Neural cell (in vitro differentiated cells): ENCODE measurements at regions not wholly inside any gene's neighbourhood (a gene's known extent, or its start where the extent isn't known, plus 50 kb on each side); places are given as distances from the start of the nearest gene placed in this dataset.
"Not testable (repeated sequence)": the region's sequence is repeated elsewhere in the genome, so short reads cannot be mapped to it uniquely, and the experiment has no call there.

Source experiments
- H2AFZ ChIP-seq: fragments of 200-600, 300-800 bp; sonication (generic), shearing (Covaris generic); 2 replicates; pipeline ENCODE4 v1.6.0; 2014; ENCODE audit warnings: low read depth, mild to moderate bottlenecking, antibody characterized with exemption, low read length, moderate library complexity
- H3F3A ChIP-seq: fragments of 200-600 bp; shearing (Covaris generic); 2 replicates; pipeline ENCODE4 v1.6.1; 2016; ENCODE audit warnings: mild to moderate bottlenecking, moderate library complexity, mixed read lengths, antibody characterized with exemption, low read length; ENCODE audit not compliant: insufficient read depth, poor library complexity, severe bottlenecking
- H3K27ac ChIP-seq: fragments of 200-600, 300-800 bp; sonication (generic), shearing (Covaris generic); 2 replicates; pipeline ENCODE4 v1.5.1; 2014; ENCODE audit warnings: mild to moderate bottlenecking, low read length, moderate library complexity
- H3K27me3 ChIP-seq: fragments of 300-800, 200-600 bp; sonication (generic), shearing (Covaris generic); 2 replicates; pipeline ENCODE4 v1.6.0; 2014; ENCODE audit warnings: mild to moderate bottlenecking, low read depth, low read length, moderate library complexity; ENCODE audit not compliant: insufficient read depth
- H3K36me3 ChIP-seq: fragments of 300-800, 200-600 bp; sonication (generic), shearing (Covaris generic); 2 replicates; pipeline ENCODE4 v1.5.1; 2014; ENCODE audit warnings: mild to moderate bottlenecking, antibody characterized with exemption, low read length, moderate library complexity; ENCODE audit not compliant: insufficient read depth
- H3K4me2 ChIP-seq: fragments of 300-800, 200-600 bp; sonication (generic), shearing (Covaris generic); 2 replicates; pipeline ENCODE4 v1.6.0; 2014; ENCODE audit warnings: mild to moderate bottlenecking, low read length
- H3K4me3 ChIP-seq: fragments of 300-800, 200-600 bp; sonication (generic), shearing (Covaris generic); 2 replicates; pipeline ENCODE4 v1.5.1; 2014; ENCODE audit warnings: mild to moderate bottlenecking, low read length, moderate library complexity
- H3K79me2 ChIP-seq: fragments of 200-600 bp; shearing (Covaris generic); replicated peaks from 2 replicates; pipeline ENCODE4 v1.6.0; 2014; ENCODE audit warnings: mild to moderate bottlenecking, low read length, moderate library complexity; ENCODE audit not compliant: insufficient read depth
- H3K9ac ChIP-seq: fragments of 300-800, 200-600 bp; sonication (generic), shearing (Covaris generic); 2 replicates; pipeline ENCODE4 v1.6.1; 2016; ENCODE audit warnings: mild to moderate bottlenecking, low read length, mixed read lengths
- H3K9me2 ChIP-seq: fragments of 200-600 bp; shearing (Covaris generic); 2 replicates; pipeline ENCODE4 v1.6.1; 2016; ENCODE audit warnings: mild to moderate bottlenecking, low read length, mixed read lengths; ENCODE audit not compliant: insufficient read depth
- H3K9me3 ChIP-seq: fragments of 200-600, 300-800 bp; sonication (generic), shearing (Covaris generic); 2 replicates; pipeline ENCODE4 v1.6.1; 2016; ENCODE audit warnings: mild to moderate bottlenecking, mixed run types, low read length, moderate library complexity, mixed read lengths
- H4K20me1 ChIP-seq: fragments of 200-600 bp; shearing (Covaris generic); 2 replicates; pipeline ENCODE4 v1.6.1; 2016; ENCODE audit warnings: mild to moderate bottlenecking, mixed run types; ENCODE audit not compliant: insufficient read depth
- EP300 ChIP-seq: fragments of 450-650 bp; conservative IDR thresholded peaks from 2 replicates; pipeline ENCODE4 v1.6.1; 2014; ENCODE audit warnings: antibody characterized with exemption, mild to moderate bottlenecking, moderate library complexity; ENCODE audit not compliant: poor library complexity, severe bottlenecking
- EZH2 ChIP-seq: fragments of 200-600, 300-800 bp; shearing (Covaris generic), sonication (generic); IDR thresholded peaks from 2 replicates; pipeline ENCODE4 v1.6.1; 2014; ENCODE audit warnings: antibody characterized with exemption, low read length, borderline replicate concordance, mild to moderate bottlenecking; ENCODE audit not compliant: insufficient read depth, poor library complexity, severe bottlenecking
- MXI1 ChIP-seq: fragments of 450-650 bp; conservative IDR thresholded peaks from 2 replicates; pipeline ENCODE4 v1.6.1; 2014; ENCODE audit warnings: antibody characterized with exemption, mild to moderate bottlenecking; ENCODE audit not compliant: poor library complexity, severe bottlenecking
- POLR2AphosphoS5 ChIP-seq: IDR thresholded peaks from 2 replicates; pipeline ENCODE4 v1.6.1; 2012
- RAD21 ChIP-seq: fragments of 450-650 bp; conservative IDR thresholded peaks from 2 replicates; pipeline ENCODE4 v1.6.1; 2014; ENCODE audit warnings: antibody characterized with exemption, mild to moderate bottlenecking, moderate library complexity
- SMC3 ChIP-seq: fragments of 450-650 bp; conservative IDR thresholded peaks from 2 replicates; pipeline ENCODE4 v1.6.1; 2014; ENCODE audit warnings: antibody characterized with exemption, mild to moderate bottlenecking, moderate library complexity; ENCODE audit not compliant: poor library complexity
- TAF1 ChIP-seq: IDR thresholded peaks from 2 replicates; pipeline ENCODE4 v1.6.1; 2012; ENCODE audit warnings: low read depth
- TF ChIP-seq, protein P1 (sequence below): fragments of 450-650 bp; IDR thresholded peaks from 2 replicates; pipeline ENCODE4 v1.5.1; 2014; ENCODE audit warnings: antibody characterized with exemption, mild to moderate bottlenecking, moderate library complexity; ENCODE audit not compliant: poor library complexity, severe bottlenecking
- TF ChIP-seq, protein P2 (sequence below): IDR thresholded peaks from 2 replicates; pipeline ENCODE4 v1.6.1; 2012; ENCODE audit warnings: borderline replicate concordance

DNA sequence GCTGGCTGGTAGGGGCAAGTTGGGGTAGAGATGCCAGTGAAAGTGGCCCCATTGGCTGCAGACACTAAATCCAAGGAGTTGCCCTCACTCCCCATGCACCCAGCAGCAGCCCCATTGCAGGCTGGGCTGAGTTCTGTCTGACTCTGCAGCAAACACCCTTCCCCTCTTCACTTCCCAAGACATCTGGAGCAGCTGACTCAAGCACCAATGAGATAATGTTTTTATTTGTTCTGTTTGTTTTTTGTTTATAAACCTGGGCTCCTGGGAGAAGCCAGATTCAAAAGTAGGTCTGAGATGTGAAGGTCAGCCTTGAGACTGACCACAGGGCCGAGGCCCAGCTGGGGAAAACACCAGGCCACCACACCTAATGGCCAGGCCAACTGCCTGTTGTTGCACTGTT lies 545.9 kb upstream of the KLF4 start:
- no peaks in the 10 kb centered on the region for H3F3A ChIP-seq
- no peaks in the 10 kb centered on the region for H3K36me3 ChIP-seq
- no peaks in the 10 kb centered on the region for H3K27me3 ChIP-seq
- no peak overlapping the region for H3K27ac ChIP-seq
- no peak overlapping the region for H2AFZ ChIP-seq
- no peak overlapping the region for H3K4me3 ChIP-seq
- H4K20me1 ChIP-seq, result no peaks in the 10 kb centered on the region
- no peaks in the 10 kb centered on the region for H3K9me3 ChIP-seq
- no peak for TF ChIP-seq MXI1
- TF ChIP-seq EP300, result no peak
- TF ChIP-seq, protein P1, sequence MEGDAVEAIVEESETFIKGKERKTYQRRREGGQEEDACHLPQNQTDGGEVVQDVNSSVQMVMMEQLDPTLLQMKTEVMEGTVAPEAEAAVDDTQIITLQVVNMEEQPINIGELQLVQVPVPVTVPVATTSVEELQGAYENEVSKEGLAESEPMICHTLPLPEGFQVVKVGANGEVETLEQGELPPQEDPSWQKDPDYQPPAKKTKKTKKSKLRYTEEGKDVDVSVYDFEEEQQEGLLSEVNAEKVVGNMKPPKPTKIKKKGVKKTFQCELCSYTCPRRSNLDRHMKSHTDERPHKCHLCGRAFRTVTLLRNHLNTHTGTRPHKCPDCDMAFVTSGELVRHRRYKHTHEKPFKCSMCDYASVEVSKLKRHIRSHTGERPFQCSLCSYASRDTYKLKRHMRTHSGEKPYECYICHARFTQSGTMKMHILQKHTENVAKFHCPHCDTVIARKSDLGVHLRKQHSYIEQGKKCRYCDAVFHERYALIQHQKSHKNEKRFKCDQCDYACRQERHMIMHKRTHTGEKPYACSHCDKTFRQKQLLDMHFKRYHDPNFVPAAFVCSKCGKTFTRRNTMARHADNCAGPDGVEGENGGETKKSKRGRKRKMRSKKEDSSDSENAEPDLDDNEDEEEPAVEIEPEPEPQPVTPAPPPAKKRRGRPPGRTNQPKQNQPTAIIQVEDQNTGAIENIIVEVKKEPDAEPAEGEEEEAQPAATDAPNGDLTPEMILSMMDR, result no peak
- no peak for TF ChIP-seq TAF1
- no peak for TF ChIP-seq RAD21
- no peak for TF ChIP-seq POLR2AphosphoS5
- no peak for TF ChIP-seq EZH2
- TF ChIP-seq, protein P2, sequence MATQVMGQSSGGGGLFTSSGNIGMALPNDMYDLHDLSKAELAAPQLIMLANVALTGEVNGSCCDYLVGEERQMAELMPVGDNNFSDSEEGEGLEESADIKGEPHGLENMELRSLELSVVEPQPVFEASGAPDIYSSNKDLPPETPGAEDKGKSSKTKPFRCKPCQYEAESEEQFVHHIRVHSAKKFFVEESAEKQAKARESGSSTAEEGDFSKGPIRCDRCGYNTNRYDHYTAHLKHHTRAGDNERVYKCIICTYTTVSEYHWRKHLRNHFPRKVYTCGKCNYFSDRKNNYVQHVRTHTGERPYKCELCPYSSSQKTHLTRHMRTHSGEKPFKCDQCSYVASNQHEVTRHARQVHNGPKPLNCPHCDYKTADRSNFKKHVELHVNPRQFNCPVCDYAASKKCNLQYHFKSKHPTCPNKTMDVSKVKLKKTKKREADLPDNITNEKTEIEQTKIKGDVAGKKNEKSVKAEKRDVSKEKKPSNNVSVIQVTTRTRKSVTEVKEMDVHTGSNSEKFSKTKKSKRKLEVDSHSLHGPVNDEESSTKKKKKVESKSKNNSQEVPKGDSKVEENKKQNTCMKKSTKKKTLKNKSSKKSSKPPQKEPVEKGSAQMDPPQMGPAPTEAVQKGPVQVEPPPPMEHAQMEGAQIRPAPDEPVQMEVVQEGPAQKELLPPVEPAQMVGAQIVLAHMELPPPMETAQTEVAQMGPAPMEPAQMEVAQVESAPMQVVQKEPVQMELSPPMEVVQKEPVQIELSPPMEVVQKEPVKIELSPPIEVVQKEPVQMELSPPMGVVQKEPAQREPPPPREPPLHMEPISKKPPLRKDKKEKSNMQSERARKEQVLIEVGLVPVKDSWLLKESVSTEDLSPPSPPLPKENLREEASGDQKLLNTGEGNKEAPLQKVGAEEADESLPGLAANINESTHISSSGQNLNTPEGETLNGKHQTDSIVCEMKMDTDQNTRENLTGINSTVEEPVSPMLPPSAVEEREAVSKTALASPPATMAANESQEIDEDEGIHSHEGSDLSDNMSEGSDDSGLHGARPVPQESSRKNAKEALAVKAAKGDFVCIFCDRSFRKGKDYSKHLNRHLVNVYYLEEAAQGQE, result no peak
- no peak for TF ChIP-seq SMC3
- no peak overlapping the region for H3K9ac ChIP-seq
- H3K79me2 ChIP-seq, result no peaks in the 10 kb centered on the region
- H3K4me2 ChIP-seq, result no peak overlapping the region
- H3K9me2 ChIP-seq, result no peaks in the 10 kb centered on the region

DNA sequence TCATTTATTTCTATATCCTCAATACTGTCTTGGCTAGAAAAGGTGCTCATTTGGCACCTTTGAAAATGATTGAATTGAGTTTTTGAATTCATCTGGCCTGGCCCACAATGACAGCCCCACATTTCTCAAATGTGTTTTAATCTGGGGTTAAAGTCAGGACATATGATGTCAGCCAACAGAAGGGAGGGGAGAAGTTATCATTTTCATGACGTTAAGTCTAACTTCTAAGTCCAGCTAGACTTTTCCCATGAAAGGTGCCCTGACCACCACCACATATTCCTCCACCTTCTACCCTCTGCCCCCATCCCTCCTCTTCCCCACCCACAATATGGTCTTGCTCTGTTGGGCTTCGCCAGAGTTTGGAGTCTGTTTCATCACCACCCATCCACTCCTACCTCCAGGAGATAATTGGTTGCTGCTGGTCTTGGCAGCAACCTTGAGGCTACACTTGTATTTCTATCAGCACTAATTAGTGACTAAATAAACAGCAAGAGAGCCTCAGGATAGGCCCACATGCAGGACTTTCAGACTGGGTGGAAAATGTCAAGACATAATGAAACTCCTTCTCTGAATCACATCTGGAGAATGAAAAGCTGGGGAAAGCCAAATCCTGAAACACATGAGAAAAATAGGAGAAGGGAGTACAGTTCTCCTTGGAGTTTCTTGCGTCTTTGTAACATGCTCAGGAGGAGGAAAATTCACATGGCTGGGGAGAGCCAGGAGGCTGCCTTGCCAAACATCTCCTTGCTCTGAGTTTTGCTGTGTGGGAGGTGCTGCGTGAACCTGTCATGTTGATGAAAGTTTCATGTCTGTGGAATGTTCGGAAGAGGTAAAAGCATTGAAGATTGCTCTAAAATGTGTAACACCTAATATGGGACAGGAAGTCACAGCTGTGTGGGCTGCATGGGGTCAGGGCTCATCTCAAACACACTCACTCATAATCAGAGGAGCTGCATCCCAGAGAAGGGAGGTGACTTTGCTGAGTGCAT lies 544.7 kb upstream of the KLF4 start:
- TF ChIP-seq TAF1 (no peak), EP300 (no peak), RAD21 (no peak), POLR2AphosphoS5 (no peak), SMC3 (no peak)
- TF ChIP-seq, protein P2, result no peak
- TF ChIP-seq, protein P1, result no peak
- H3F3A ChIP-seq, result no peaks in the 10 kb centered on the region
- H2AFZ ChIP-seq, result no peak overlapping the region
- no peak overlapping the region for H3K9ac ChIP-seq
- H3K9me2 ChIP-seq, result no peaks in the 10 kb centered on the region
- H3K4me2 ChIP-seq, result no peak overlapping the region
- no peaks in the 10 kb centered on the region for H4K20me1 ChIP-seq
- H3K36me3 ChIP-seq, result no peaks in the 10 kb centered on the region
- no peak overlapping the region for H3K4me3 ChIP-seq
- H3K9me3 ChIP-seq, result no peaks in the 10 kb centered on the region
- no peak overlapping the region for H3K27ac ChIP-seq
- H3K27me3 ChIP-seq, result no peaks in the 10 kb centered on the region
- no peaks in the 10 kb centered on the region for H3K79me2 ChIP-seq

DNA sequence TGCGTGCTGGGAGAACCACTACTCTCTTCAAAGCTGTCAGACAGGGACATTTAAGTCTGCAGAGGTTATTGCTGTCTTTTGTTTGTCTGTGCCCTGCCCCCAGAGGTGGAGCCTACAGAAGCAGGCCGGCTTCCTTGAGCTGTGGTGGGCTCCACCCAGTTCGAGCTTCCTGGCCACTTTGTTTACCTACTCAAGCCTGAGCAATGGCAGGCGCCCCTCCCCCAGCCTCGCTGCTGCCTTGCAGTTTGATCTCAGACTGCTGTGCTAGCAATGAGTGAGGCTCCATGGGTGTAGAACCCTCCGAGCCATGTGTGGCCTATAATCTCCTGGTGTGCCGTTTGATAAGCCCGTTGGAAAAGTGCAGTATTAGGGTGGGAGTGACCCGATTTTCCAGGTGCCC lies 542.5 kb upstream of the KLF4 start:
- not testable (repeated sequence) for H3K79me2 ChIP-seq, H3K27me3 ChIP-seq, H3K4me2 ChIP-seq, H3K27ac ChIP-seq, H3K9me3 ChIP-seq, H2AFZ ChIP-seq, H4K20me1 ChIP-seq, H3K4me3 ChIP-seq, H3K36me3 ChIP-seq, H3K9me2 ChIP-seq, H3K9ac ChIP-seq, H3F3A ChIP-seq
